ENCODE measurements at regions not wholly inside any gene's neighbourhood (a gene's known extent, or its start where the extent isn't known, plus 50 kb on each side); places are given as distances from the start of the nearest gene placed in this dataset.
"Not testable (repeated sequence)": the region's sequence is repeated elsewhere in the genome, so short reads cannot be mapped to it uniquely, and the experiment has no call there.

GRCh38 chr4:102210806-102211205, 134.5 kb downstream of the SLC39A8 start:
- DNase-seq; in situ Hi-C loops (cut with MboI; ENCODE audit: low pct_unique_long_range_greater_than_20kb, low sequenced_read_pairs): not testable (repeated sequence)

GRCh38 chr4:102204634-102205033, 140.6 kb downstream of the SLC39A8 start:
- not testable (repeated sequence) for DNase-seq

GRCh38 chr4:102196221-102196620, 149.1 kb downstream of the SLC39A8 start:
- in situ Hi-C loops (cut with MboI; ENCODE audit: low pct_unique_long_range_greater_than_20kb, low sequenced_read_pairs) = no loop called here
- peak; percentile 12 for DNase-seq

More at GRCh38 chr4:102204634-102205033, 140.6 kb downstream of the SLC39A8 start:
- in situ Hi-C loops (cut with MboI; ENCODE audit: low pct_unique_long_range_greater_than_20kb, low sequenced_read_pairs) = not testable (repeated sequence)

- DNase-seq = no peak
- in situ Hi-C loops (cut with MboI; ENCODE audit: low pct_unique_long_range_greater_than_20kb, low sequenced_read_pairs) = no loop called here
These were observed 152.1 kb downstream of the SLC39A8 start for GRCh38 chr4:102193145-102193544.

- no peak for DNase-seq
- in situ Hi-C loops (cut with MboI; ENCODE audit: low pct_unique_long_range_greater_than_20kb, low sequenced_read_pairs) = no loop called here
These were observed 165.2 kb downstream of the SLC39A8 start for GRCh38 chr4:102180046-102180445.

- in situ Hi-C loops (cut with MboI; ENCODE audit: low pct_unique_long_range_greater_than_20kb, low sequenced_read_pairs) = no loop called here
- no peak for DNase-seq
These were observed 170.5 kb downstream of the SLC39A8 start for GRCh38 chr4:102174719-102175189.

GRCh38 chr4:102172341-102172740, 172.9 kb downstream of the SLC39A8 start:
- no peak for DNase-seq
- in situ Hi-C loops (cut with MboI; ENCODE audit: low pct_unique_long_range_greater_than_20kb, low sequenced_read_pairs) = no loop called here

GRCh38 chr4:102170910-102171309, 174.4 kb downstream of the SLC39A8 start:
- in situ Hi-C loops (cut with MboI; ENCODE audit: low pct_unique_long_range_greater_than_20kb, low sequenced_read_pairs) = no loop called here
- no peak for DNase-seq

- no peak for DNase-seq
- in situ Hi-C loops (cut with MboI; ENCODE audit: low pct_unique_long_range_greater_than_20kb, low sequenced_read_pairs) = no loop called here
These were observed 175.9 kb downstream of the SLC39A8 start for GRCh38 chr4:102169345-102169744.

- DNase-seq = no peak
- in situ Hi-C loops (cut with MboI; ENCODE audit: low pct_unique_long_range_greater_than_20kb, low sequenced_read_pairs) = no loop called here
These were observed 176.7 kb downstream of the SLC39A8 start for GRCh38 chr4:102168580-102168979.

GRCh38 chr4:102165584-102165983, 179.7 kb downstream of the SLC39A8 start:
- in situ Hi-C loops (cut with MboI; ENCODE audit: low pct_unique_long_range_greater_than_20kb, low sequenced_read_pairs) = no loop called here
- DNase-seq = no peak

- in situ Hi-C loops (cut with MboI; ENCODE audit: low pct_unique_long_range_greater_than_20kb, low sequenced_read_pairs) = no loop called here
- DNase-seq = no peak
These were observed 181.7 kb downstream of the SLC39A8 start for GRCh38 chr4:102163404-102164140.

- in situ Hi-C loops (cut with MboI; ENCODE audit: low pct_unique_long_range_greater_than_20kb, low sequenced_read_pairs) = no loop called here
- no peak for DNase-seq
These were observed 187.3 kb downstream of the SLC39A8 start for GRCh38 chr4:102157984-102158383.

GRCh38 chr4:102153391-102153790, 191.9 kb downstream of the SLC39A8 start:
- in situ Hi-C loops (cut with MboI; ENCODE audit: low pct_unique_long_range_greater_than_20kb, low sequenced_read_pairs) = no loop called here
- DNase-seq = no peak

GRCh38 chr4:102151696-102152095, 193.6 kb downstream of the SLC39A8 start:
- in situ Hi-C loops (cut with MboI; ENCODE audit: low pct_unique_long_range_greater_than_20kb, low sequenced_read_pairs) = no loop called here
- DNase-seq = no peak

GRCh38 chr4:102143433-102143832, 201.8 kb downstream of the SLC39A8 start:
- no peak for DNase-seq
- in situ Hi-C loops (cut with MboI; ENCODE audit: low pct_unique_long_range_greater_than_20kb, low sequenced_read_pairs) = no loop called here

GRCh38 chr4:102141842-102142241, 203.4 kb downstream of the SLC39A8 start:
- DNase-seq = no peak
- in situ Hi-C loops (cut with MboI; ENCODE audit: low pct_unique_long_range_greater_than_20kb, low sequenced_read_pairs) = no loop called here

GRCh38 chr4:102139932-102140331, 205.3 kb downstream of the SLC39A8 start:
- in situ Hi-C loops (cut with MboI; ENCODE audit: low pct_unique_long_range_greater_than_20kb, low sequenced_read_pairs) = no loop called here
- no peak for DNase-seq

GRCh38 chr4:102139132-102139573, 206.1 kb downstream of the SLC39A8 start:
- no peak for DNase-seq
- in situ Hi-C loops (cut with MboI; ENCODE audit: low pct_unique_long_range_greater_than_20kb, low sequenced_read_pairs) = no loop called here

- no peak for DNase-seq
- in situ Hi-C loops (cut with MboI; ENCODE audit: low pct_unique_long_range_greater_than_20kb, low sequenced_read_pairs) = no loop called here
These were observed 208.1 kb downstream of the SLC39A8 start for GRCh38 chr4:102137217-102137616.

GRCh38 chr4:102129810-102130209, 215.5 kb downstream of the SLC39A8 start:
- in situ Hi-C loops (cut with MboI; ENCODE audit: low pct_unique_long_range_greater_than_20kb, low sequenced_read_pairs) = no loop called here
- DNase-seq = no peak
